Ureter (tissue), 1 donor: ENCODE measurements at regions not wholly inside any gene's neighbourhood (a gene's known extent, or its start where the extent isn't known, plus 50 kb on each side); places are given as distances from the start of the nearest gene placed in this dataset.

Experiments
- DNase-seq: peaks from one replicate; pipeline ENCODE4 v3.0.0-alpha.2; 2020; ENCODE audit warnings: low spot score
- donor health status: DM: yes; HTN: yes; CAD: no.

DNA sequence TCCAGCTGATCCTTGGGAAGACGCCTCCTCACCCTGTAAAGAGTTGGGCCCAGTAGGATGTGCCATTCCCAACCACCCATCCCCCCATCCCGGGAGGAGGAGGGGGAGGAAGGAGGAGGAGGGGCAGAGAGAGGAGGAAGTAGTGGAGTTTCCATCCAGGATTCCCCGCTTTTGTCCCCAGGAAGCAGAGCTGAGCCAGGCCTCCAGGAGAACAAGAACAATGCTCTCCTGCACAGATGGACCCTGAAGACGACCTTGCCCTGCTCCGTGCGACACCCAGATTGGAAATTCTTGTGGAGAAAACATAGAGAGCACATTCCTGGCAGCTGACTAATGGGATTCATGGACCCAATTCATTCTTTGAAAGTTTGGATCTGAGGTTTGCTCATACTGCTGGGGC lies 132.3 kb upstream of the CRY1 start:
- DNase-seq, result no peak

DNA sequence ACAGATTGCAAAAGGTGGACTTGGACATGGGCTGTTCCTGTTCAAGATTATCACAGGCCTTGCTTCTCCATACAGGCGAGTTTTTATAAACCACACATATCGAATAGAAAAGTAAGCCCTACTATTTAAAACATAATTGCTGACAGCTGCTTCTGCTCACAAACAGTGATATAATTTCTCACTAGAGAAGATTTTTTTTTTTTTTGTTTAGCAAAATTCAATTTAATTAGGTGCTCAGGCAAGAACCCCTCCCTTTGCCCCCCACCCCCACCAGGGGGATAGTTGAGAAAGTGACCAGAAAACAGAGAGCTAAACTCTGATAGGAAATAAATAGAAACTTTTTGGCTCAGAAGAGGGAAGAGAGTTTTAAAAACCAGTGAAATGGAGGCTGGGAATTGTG lies 132.8 kb upstream of the CRY1 start:
- DNase-seq, result no peak

- DNase-seq, result no peak
Measured at GRCh38 chr12:107228076-107228475, 134.7 kb upstream of the CRY1 start.

GRCh38 chr12:107229827-107230226 lies 136.5 kb upstream of the CRY1 start:
- no peak for DNase-seq

- no peak for DNase-seq
Measured at GRCh38 chr12:107231303-107231702, 138.0 kb upstream of the CRY1 start.

DNA sequence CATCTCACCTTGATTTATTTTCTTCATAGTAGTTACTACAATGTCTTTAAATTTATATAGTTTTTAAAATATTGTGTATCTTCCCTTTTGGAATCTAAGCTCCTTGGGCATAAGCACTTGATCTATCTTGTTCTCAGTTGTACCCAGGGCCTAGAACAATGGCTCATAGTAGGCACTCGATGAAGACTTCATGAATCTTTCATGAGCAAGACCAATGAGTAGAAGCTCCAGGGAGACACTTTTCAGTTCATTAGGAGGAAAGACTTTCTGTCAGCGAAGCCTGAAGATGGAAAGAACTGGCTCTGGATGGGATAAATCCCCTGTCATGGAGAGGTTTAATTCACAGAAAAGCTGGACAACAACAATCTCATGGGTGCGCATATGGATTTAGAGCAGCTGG lies 140.2 kb upstream of the CRY1 start:
- no peak for DNase-seq

GRCh38 chr12:107235600-107235999 lies 142.3 kb upstream of the CRY1 start:
- DNase-seq, result no peak

GRCh38 chr12:107236824-107237511 lies 143.6 kb upstream of the CRY1 start:
- no peak for DNase-seq

- DNase-seq, result no peak
Measured at GRCh38 chr12:107238296-107238695, 144.9 kb upstream of the CRY1 start.

DNA sequence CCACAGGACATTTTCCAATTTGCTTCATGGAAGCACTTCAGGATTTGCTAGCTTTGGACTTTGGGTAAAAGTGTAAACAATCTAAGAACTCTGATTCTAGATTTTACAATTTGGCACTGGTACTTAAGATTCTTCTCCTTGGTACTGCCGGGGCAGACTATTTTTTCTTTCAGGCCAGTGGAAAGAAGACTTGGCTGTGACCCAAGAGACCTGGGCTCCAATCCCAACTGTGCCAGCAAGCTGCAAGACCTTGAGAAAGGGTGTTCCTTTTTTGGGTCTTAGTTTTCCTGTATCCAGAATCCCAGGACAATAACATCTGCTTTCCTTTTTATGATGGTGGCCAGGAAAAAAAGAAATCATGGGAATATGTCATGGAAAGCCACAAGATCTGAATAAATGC lies 148.1 kb upstream of the CRY1 start:
- no peak for DNase-seq

DNA sequence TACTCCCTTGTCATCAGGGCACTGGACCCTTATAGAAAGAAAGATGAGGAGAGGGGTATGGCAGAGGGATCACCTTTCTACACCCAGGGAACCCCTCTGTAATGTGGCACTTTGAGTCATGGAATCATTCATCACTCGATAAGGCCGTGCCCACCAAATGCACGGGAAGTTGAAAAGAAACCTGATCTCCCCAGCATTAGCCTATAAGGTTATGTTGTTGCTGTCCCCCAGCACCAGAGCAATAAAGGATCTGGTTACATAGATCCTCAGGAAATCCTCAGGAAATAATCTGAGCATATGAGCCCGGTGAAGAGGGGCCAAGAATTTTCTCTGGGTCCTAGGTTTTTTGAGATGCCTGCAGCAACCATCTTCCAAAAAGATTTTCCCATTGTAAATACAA lies 148.8 kb upstream of the CRY1 start:
- DNase-seq, result no peak

DNA sequence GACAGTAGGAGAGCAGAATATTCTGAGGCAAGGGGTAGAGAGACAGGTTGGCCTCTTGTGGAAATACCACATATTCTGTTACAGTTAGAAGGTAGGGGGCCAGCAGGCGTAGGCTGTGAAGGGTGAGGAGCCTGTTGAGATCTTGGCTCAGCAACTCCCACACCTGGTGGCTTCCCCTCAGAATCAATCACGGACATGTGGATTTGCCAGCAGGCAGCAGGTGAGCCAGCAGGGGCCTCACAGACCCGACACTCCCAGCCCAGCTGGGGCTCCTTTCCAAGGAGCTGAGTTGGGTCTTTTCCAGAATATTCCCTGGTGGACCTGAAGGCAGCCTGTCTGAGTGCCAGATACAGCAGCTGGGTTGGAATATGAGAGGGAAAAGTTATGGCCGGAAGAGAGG lies 150.0 kb upstream of the CRY1 start:
- no peak for DNase-seq

DNA sequence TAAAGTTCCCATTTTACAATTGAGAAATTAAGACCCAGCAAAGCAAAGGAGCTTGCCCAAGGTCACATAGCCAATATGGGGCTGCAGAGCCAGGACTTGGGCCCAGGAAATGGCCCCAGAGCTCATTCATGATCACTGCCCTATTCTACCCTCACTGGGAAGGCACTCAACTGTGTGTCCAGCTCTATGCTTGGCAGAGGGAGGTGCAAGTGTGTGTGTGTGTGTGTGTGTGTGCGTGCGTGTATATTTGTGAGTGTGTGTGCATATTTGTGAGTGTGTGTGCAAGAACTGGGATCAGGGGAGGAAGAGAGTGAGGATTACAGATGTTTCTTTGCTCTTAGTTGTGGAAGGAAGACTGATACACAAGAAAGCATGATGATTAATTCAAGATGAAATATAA lies 151.2 kb upstream of the CRY1 start:
- no peak for DNase-seq

- DNase-seq, result no peak
Measured at GRCh38 chr12:107247650-107248049, 154.3 kb upstream of the CRY1 start.

DNA sequence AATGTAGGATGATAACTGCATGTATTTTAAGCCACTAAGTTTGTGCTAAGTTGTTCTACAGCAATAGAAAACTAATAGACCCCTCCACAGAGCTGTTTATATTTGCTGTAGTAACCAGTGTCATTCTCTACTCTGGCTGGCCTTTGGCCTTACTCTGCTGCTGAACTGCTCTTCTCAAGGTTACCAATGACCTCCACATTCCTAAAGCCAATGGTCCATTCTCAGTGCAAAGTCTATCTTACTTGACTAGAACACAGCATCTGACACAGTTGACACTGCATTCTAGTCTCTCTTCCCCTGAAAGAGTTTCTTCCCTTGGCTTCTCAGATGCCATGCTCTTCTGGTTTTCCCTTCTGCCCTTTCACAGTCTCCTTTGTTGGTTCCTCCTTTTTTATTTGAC lies 154.8 kb upstream of the CRY1 start:
- DNase-seq, result no peak

- DNase-seq, result no peak
Measured at GRCh38 chr12:107251288-107251687, 157.9 kb upstream of the CRY1 start.

GRCh38 chr12:107253361-107253760 lies 160.0 kb upstream of the CRY1 start:
- DNase-seq, result no peak

DNA sequence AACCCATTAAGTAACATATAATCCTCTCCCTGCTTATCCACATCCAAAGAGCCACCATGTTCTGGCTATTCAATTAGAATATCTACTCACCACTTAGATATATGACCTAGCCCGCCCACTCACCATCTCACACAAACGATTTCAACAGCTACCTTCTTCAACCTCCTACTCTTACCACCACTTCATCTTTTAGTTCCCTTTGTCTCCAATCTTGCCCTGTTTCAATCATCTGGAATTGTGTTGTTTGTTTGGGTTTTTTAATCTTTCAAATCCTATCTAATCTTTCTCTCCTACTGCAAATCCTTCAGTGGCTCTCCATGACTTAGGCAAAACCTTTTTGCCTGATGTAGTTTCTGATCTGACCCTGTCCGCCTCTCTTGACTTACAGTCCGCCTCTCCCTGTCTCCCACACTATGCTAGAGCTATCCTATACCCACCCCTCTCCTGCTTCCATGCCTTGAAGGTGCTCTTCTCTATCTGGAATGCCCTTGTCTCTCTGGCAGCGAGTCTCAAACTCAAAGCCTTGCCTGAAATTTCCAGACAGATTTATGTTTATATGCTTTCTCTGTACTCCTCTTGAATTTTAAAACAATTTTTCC lies 161.0 kb upstream of the CRY1 start:
- DNase-seq, result no peak

DNA sequence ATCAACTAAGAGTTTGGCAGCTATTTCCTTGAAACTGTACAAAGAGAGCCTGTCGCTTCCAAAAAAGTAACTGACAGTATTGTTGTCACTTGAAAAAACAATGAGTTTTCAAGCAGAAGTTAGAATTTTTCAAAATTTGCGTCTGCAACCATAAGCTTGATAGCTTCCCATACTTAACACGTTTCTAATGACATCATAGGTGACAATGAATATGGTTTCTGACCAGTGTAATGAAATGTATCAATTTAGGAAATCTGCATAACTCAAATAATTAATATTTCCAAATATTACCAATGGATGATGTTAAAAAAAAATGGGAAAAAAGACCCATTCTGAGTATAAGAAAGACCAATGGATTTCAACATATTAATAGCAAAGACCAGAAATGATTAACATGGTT lies 165.4 kb upstream of the CRY1 start:
- DNase-seq, result no peak

GRCh38 chr12:107263980-107264379 lies 170.6 kb upstream of the CRY1 start:
- DNase-seq, result no peak

DNA sequence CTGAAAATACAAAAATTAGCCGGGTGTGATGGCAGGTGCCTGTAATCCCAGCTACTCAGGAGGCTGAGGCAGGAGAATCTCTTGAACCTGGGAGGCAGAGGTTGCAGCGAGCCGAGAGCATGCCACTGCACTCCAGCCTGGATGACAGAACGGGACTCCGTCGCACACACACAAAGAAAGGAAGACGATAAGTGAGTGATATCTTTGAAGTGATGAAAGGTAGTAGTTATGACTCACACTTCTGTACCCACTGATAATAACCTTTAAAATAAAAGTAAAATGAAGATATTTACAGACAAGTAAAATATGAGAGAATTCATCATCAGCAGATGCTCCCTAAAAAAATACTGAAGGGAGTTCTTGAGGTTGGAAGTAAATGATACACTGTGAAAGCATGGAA lies 171.3 kb upstream of the CRY1 start:
- DNase-seq, result no peak

DNA sequence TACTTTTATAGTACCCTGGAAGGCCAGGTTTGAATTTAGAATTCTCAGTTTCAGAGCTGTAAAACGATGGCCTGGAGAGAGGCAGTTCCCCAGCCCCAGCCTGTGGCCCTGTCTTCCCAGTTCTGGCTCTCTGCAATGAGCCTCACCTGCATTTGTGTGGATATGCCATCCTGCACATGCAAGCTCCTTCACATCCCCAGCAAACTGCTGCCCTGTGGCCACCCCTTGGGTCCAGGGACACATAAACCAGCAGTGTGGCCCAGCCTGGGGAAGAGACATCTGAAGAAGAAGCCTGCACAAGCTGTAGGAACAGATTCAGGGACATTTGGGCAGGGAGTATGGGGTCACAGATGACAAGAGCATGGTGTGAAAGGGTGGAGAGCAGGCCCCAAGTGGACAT lies 174.3 kb upstream of the CRY1 start:
- DNase-seq, result no peak

- DNase-seq, result no peak
Measured at GRCh38 chr12:107271523-107271922, 178.2 kb upstream of the CRY1 start.

- no peak for DNase-seq
Measured at GRCh38 chr12:107275530-107275929, 182.2 kb upstream of the CRY1 start.
